Liver (tissue), 2 donors: ENCODE measurements at regions not wholly inside any gene's neighbourhood (a gene's known extent, or its start where the extent isn't known, plus 50 kb on each side); places are given as distances from the start of the nearest gene placed in this dataset.

ENCODE experiments used
- CTCF ChIP-seq: fragments of 150-350 bp; IDR thresholded peaks from 2 replicates; pipeline ENCODE4 v1.5.1; 2017; ENCODE audit warnings: improper control_type of control experiment, low read depth, low read length; ENCODE audit not compliant: missing input control
- FOXA1 ChIP-seq: IDR thresholded peaks from 2 replicates; pipeline ENCODE4 v1.6.1; 2016; ENCODE audit warnings: antibody characterized with exemption
- ZBTB33 ChIP-seq: IDR thresholded peaks from 2 replicates; pipeline ENCODE4 v1.6.1; 2016; ENCODE audit warnings: antibody characterized with exemption
- TF ChIP-seq, protein P1 (sequence below): IDR thresholded peaks from 2 replicates; pipeline ENCODE4 v1.6.1; 2016; ENCODE audit warnings: antibody characterized with exemption, mild to moderate bottlenecking
- donor health status: healthy.

- TF ChIP-seq FOXA1 (no peak), CTCF (no peak), ZBTB33 (no peak)
- TF ChIP-seq, protein P1, sequence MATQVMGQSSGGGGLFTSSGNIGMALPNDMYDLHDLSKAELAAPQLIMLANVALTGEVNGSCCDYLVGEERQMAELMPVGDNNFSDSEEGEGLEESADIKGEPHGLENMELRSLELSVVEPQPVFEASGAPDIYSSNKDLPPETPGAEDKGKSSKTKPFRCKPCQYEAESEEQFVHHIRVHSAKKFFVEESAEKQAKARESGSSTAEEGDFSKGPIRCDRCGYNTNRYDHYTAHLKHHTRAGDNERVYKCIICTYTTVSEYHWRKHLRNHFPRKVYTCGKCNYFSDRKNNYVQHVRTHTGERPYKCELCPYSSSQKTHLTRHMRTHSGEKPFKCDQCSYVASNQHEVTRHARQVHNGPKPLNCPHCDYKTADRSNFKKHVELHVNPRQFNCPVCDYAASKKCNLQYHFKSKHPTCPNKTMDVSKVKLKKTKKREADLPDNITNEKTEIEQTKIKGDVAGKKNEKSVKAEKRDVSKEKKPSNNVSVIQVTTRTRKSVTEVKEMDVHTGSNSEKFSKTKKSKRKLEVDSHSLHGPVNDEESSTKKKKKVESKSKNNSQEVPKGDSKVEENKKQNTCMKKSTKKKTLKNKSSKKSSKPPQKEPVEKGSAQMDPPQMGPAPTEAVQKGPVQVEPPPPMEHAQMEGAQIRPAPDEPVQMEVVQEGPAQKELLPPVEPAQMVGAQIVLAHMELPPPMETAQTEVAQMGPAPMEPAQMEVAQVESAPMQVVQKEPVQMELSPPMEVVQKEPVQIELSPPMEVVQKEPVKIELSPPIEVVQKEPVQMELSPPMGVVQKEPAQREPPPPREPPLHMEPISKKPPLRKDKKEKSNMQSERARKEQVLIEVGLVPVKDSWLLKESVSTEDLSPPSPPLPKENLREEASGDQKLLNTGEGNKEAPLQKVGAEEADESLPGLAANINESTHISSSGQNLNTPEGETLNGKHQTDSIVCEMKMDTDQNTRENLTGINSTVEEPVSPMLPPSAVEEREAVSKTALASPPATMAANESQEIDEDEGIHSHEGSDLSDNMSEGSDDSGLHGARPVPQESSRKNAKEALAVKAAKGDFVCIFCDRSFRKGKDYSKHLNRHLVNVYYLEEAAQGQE: no peak
Observed at GRCh38 chr6:4349323-4349722, 213.9 kb upstream of the ECI2 start.
